ENCODE measurements at regions not wholly inside any gene's neighbourhood (a gene's known extent, or its start where the extent isn't known, plus 50 kb on each side); places are given as distances from the start of the nearest gene placed in this dataset.

DNA sequence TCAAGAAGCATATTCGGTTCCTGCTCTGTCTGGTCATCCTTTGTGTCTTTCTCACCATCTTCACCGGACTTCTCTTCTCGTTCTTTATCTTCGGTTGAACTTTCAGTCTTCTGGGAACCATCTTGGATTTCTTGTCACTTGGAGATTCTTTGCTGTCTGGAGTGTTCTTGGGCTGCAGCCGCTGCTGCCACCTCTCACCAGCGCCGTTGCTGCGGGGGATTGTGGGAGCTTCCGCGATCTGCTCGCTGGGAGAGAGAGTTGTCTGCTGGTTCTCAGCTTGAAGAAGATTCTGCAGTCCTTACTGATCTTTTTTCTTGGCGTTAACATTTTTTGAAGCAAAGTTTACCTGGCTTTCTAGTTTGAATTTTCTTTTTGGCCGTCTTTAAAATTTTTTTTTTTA is 1165.2 kb upstream of the PRMT6 start:
- TF ChIP-seq EZH2 (IDR thresholded peaks at IDR 0.05; ENCODE audit: borderline replicate concordance) (no peak), CTCF (IDR thresholded peaks at IDR 0.05; ENCODE audit: poor library complexity) (no peak), EZH2phosphoT487 (IDR thresholded peaks at IDR 0.05; ENCODE audit: low read depth, severe bottlenecking, unreplicated experiment) (no peak)
- no peak overlapping the region for H3K4me3 ChIP-seq
- WGBS (ENCODE audit: low lambda C conversion rate, missing lambda C conversion rate), result 86% methylated on average over 13 of the region's 13 CpGs

GRCh38 chr1:105894006-105894405 is 1162.5 kb upstream of the PRMT6 start:
- no peaks in the 10 kb centered on the region for H3K9me2 ChIP-seq (replicated peaks; ENCODE audit: insufficient read depth)
- H3K4me1 ChIP-seq (ENCODE audit: insufficient read depth), result no peaks in the 10 kb centered on the region
- H3K9me3 ChIP-seq (ENCODE audit: low read depth), result no peaks in the 10 kb centered on the region
- H3K27me3 ChIP-seq, result no peaks in the 10 kb centered on the region
- no peak overlapping the region for H2AFZ ChIP-seq
- no peak for DNase-seq (ENCODE audit: low spot score)
- WGBS (ENCODE audit: low lambda C conversion rate, missing lambda C conversion rate), result 69% methylated on average over 1 of the region's 1 CpG
- no peak overlapping the region for H3K4me3 ChIP-seq
- no peak overlapping the region for H3K4me2 ChIP-seq
- H3K36me3 ChIP-seq (replicated peaks; ENCODE audit: insufficient read depth, low read depth), result no peaks in the 10 kb centered on the region
- H3K27ac ChIP-seq, result no peak overlapping the region
- H3K79me2 ChIP-seq, result no peaks in the 10 kb centered on the region
- H4K20me1 ChIP-seq (ENCODE audit: insufficient read depth, poor library complexity, severe bottlenecking), result no peaks in the 10 kb centered on the region
- TF ChIP-seq EZH2 (IDR thresholded peaks at IDR 0.05; ENCODE audit: borderline replicate concordance) (no peak), CTCF (IDR thresholded peaks at IDR 0.05; ENCODE audit: poor library complexity) (no peak), EZH2phosphoT487 (IDR thresholded peaks at IDR 0.05; ENCODE audit: low read depth, severe bottlenecking, unreplicated experiment) (no peak)

More for the DNA sequence above, 1165.2 kb upstream of the PRMT6 start:
- H3K79me2 ChIP-seq, result no peaks in the 10 kb centered on the region
- H3K36me3 ChIP-seq (replicated peaks; ENCODE audit: insufficient read depth, low read depth), result no peaks in the 10 kb centered on the region
- no peak overlapping the region for H3K4me2 ChIP-seq
- no peak overlapping the region for H2AFZ ChIP-seq
- no peaks in the 10 kb centered on the region for H3K4me1 ChIP-seq (ENCODE audit: insufficient read depth)
- no peak overlapping the region for H3K27ac ChIP-seq
- H4K20me1 ChIP-seq (ENCODE audit: insufficient read depth, poor library complexity, severe bottlenecking), result no peaks in the 10 kb centered on the region
- no peaks in the 10 kb centered on the region for H3K27me3 ChIP-seq
- no peaks in the 10 kb centered on the region for H3K9me3 ChIP-seq (ENCODE audit: low read depth)
- no peaks in the 10 kb centered on the region for H3K9me2 ChIP-seq (replicated peaks; ENCODE audit: insufficient read depth)
- DNase-seq (ENCODE audit: low spot score), result no peak

- peaks cover under 1% of the 10 kb centered on the region for H3K4me1 ChIP-seq (ENCODE audit: insufficient read depth)
- DNase-seq (ENCODE audit: low spot score), result no peak
- no peak overlapping the region for H2AFZ ChIP-seq
- no peaks in the 10 kb centered on the region for H3K36me3 ChIP-seq (replicated peaks; ENCODE audit: insufficient read depth, low read depth)
- H3K9me3 ChIP-seq (ENCODE audit: low read depth), result no peaks in the 10 kb centered on the region
- H3K4me2 ChIP-seq, result no peak overlapping the region
- H3K27me3 ChIP-seq, result no peaks in the 10 kb centered on the region
- no peaks in the 10 kb centered on the region for H4K20me1 ChIP-seq (ENCODE audit: insufficient read depth, poor library complexity, severe bottlenecking)
- H3K4me3 ChIP-seq, result no peak overlapping the region
- H3K9me2 ChIP-seq (replicated peaks; ENCODE audit: insufficient read depth), result no peaks in the 10 kb centered on the region
- no peak for TF ChIP-seq EZH2phosphoT487 (IDR thresholded peaks at IDR 0.05; ENCODE audit: low read depth, severe bottlenecking, unreplicated experiment)
- no peak for TF ChIP-seq CTCF (IDR thresholded peaks at IDR 0.05; ENCODE audit: poor library complexity)
- TF ChIP-seq EZH2 (IDR thresholded peaks at IDR 0.05; ENCODE audit: borderline replicate concordance), result no peak
- no peaks in the 10 kb centered on the region for H3K79me2 ChIP-seq
- WGBS (ENCODE audit: low lambda C conversion rate, missing lambda C conversion rate), result 50% methylated on average over 2 of the region's 2 CpGs
- H3K27ac ChIP-seq, result no peak overlapping the region
Measured at GRCh38 chr1:105909811-105910210, 1146.7 kb upstream of the PRMT6 start.

DNA sequence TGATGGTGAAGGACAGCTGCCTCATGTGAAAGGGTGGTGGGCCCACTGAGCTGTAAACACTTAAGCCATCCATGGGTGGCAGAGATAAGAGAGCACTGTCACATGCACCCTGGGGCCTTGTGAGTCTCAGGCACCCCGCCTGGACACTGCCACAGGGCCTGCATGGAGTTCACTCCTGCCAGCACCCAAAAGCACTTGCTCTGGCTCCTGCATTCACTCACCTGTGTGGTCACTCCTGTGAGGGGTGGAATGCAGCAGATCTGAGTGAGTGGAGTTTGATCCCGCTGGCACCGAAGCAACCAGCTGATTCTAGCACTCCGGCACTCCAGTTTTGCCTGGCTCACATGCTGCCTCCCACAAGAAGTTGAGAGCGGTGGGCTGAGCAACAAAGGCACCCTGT is 1142.1 kb upstream of the PRMT6 start:
- no peaks in the 10 kb centered on the region for H3K79me2 ChIP-seq
- no peak overlapping the region for H3K27ac ChIP-seq
- no peak overlapping the region for H3K4me2 ChIP-seq
- peaks cover 5% of the 10 kb centered on the region for H3K4me1 ChIP-seq (ENCODE audit: insufficient read depth)
- 71% methylated on average over 5 of the region's 5 CpGs for WGBS (ENCODE audit: low lambda C conversion rate, missing lambda C conversion rate)
- no peaks in the 10 kb centered on the region for H3K9me3 ChIP-seq (ENCODE audit: low read depth)
- H2AFZ ChIP-seq, result no peak overlapping the region
- no peak overlapping the region for H3K4me3 ChIP-seq
- no peaks in the 10 kb centered on the region for H3K9me2 ChIP-seq (replicated peaks; ENCODE audit: insufficient read depth)
- no peaks in the 10 kb centered on the region for H4K20me1 ChIP-seq (ENCODE audit: insufficient read depth, poor library complexity, severe bottlenecking)
- peak; percentile 5 for DNase-seq (ENCODE audit: low spot score)
- no peak for TF ChIP-seq EZH2phosphoT487 (IDR thresholded peaks at IDR 0.05; ENCODE audit: low read depth, severe bottlenecking, unreplicated experiment)
- no peak for TF ChIP-seq EZH2 (IDR thresholded peaks at IDR 0.05; ENCODE audit: borderline replicate concordance)
- no peak for TF ChIP-seq CTCF (IDR thresholded peaks at IDR 0.05; ENCODE audit: poor library complexity)
- no peaks in the 10 kb centered on the region for H3K36me3 ChIP-seq (replicated peaks; ENCODE audit: insufficient read depth, low read depth)
- no peaks in the 10 kb centered on the region for H3K27me3 ChIP-seq
